Left ventricle myocardium inferior (tissue), 1 donor: ENCODE measurements at regions not wholly inside any gene's neighbourhood (a gene's known extent, or its start where the extent isn't known, plus 50 kb on each side); places are given as distances from the start of the nearest gene placed in this dataset.

ENCODE experiments used
- DNase-seq: peaks from one replicate; pipeline ENCODE4 v3.0.0-alpha.2; 2020
- H3K27ac ChIP-seq: fragments of 200-600 bp; replicated peaks from 2 replicates; pipeline ENCODE4 v1.8.0; 2021
- H3K27me3 ChIP-seq: fragments of 200-600 bp; 2 replicates; pipeline ENCODE4 v1.8.0; 2021; ENCODE audit warnings: low read depth
- H3K36me3 ChIP-seq: fragments of 200-600 bp; 2 replicates; pipeline ENCODE4 v1.8.0; 2021
- H3K4me1 ChIP-seq: fragments of 200-600 bp; 2 replicates; pipeline ENCODE4 v1.8.0; 2021
- H3K4me3 ChIP-seq: fragments of 200-600 bp; 2 replicates; pipeline ENCODE4 v1.8.0; 2021; ENCODE audit warnings: mild to moderate bottlenecking, moderate library complexity
- H3K9me3 ChIP-seq: fragments of 200-600 bp; replicated peaks from 2 replicates; pipeline ENCODE4 v1.8.0; 2021
- CTCF ChIP-seq: fragments of 200-600 bp; IDR thresholded peaks from 2 replicates; pipeline ENCODE4 v1.8.0; 2021; ENCODE audit warnings: antibody characterized with exemption, mild to moderate bottlenecking, borderline replicate concordance
- intact Hi-C: fragments of 100-400 bp; cut with micrococcal nuclease; formaldehyde crosslinking; loops from one replicate; pipeline ENCODE4 v1.11.0; 2022
- donor health status: DM: no; HTN: yes; CAD: no; lungs with severe emphysema.

- intact Hi-C loops = no loop called here
- no peak overlapping the region for H3K4me3 ChIP-seq
- no peaks in the 10 kb centered on the region for H3K27me3 ChIP-seq
- no peak for DNase-seq
- no peaks in the 10 kb centered on the region for H3K36me3 ChIP-seq
- no peaks in the 10 kb centered on the region for H3K9me3 ChIP-seq
- no peaks in the 10 kb centered on the region for H3K4me1 ChIP-seq
- no peak overlapping the region for H3K27ac ChIP-seq
- no peak for TF ChIP-seq CTCF
Measured at GRCh38 chr2:57842531-57842930, 204.1 kb upstream of the VRK2 start.

GRCh38 chr2:57843158-57843557, 203.4 kb upstream of the VRK2 start:
- H3K4me1 ChIP-seq = no peaks in the 10 kb centered on the region
- H3K9me3 ChIP-seq = no peaks in the 10 kb centered on the region
- H3K4me3 ChIP-seq = no peak overlapping the region
- no peak overlapping the region for H3K27ac ChIP-seq
- DNase-seq = no peak
- TF ChIP-seq CTCF = no peak
- intact Hi-C loops = no loop called here
- no peaks in the 10 kb centered on the region for H3K27me3 ChIP-seq
- no peaks in the 10 kb centered on the region for H3K36me3 ChIP-seq

DNA sequence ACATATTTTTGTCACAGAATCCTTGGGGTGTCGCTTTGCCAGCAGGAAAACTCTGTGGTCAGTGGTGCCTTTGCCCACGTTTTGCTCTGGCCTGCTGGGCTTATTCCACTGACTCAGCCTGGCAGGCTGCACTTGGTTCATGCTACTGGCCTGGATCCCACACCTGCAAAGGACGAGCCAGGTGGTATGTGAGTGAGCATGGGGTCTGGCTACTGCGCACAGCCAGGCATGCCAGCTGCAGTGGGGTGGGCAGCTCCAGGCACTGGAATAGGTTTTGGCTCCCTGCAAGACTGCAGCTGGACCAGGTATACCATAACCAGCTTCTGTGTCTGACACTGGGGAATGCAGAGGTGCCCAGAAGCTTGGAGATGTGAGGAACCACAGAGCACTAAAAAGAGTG, 197.9 kb upstream of the VRK2 start:
- H3K36me3 ChIP-seq = no peaks in the 10 kb centered on the region
- no peaks in the 10 kb centered on the region for H3K27me3 ChIP-seq
- no peaks in the 10 kb centered on the region for H3K9me3 ChIP-seq
- no peak overlapping the region for H3K27ac ChIP-seq
- no peak for DNase-seq
- intact Hi-C loops = no loop called here
- TF ChIP-seq CTCF = no peak
- no peak overlapping the region for H3K4me3 ChIP-seq
- no peaks in the 10 kb centered on the region for H3K4me1 ChIP-seq

DNA sequence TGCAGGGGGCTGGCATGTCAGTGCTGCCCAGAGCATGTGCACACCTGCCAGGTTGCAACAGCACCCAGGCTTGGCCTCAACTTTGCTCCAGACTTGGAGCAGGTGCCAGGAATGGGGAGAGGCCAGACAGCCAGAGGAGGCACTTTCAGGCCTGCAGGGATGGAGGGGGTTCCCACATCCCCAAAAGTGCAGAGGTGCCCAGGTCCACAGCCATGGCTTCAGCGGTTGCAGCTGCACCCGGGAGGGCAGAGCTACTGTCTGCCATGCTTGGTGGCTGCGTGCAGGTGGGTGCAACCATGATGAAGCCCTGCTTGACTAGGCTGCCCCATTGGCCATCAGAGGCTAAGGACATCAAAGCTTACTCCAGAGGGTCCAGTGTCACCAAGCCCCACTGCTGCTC, 196.8 kb upstream of the VRK2 start:
- no peak for TF ChIP-seq CTCF
- Histone ChIP-seq H3K4me3 (no peak overlapping the region), H3K4me1 (no peaks in the 10 kb centered on the region), H3K27me3 (no peaks in the 10 kb centered on the region), H3K36me3 (no peaks in the 10 kb centered on the region), H3K27ac (no peak overlapping the region), H3K9me3 (no peaks in the 10 kb centered on the region)
- DNase-seq = no peak
- intact Hi-C loops = no loop called here

DNA sequence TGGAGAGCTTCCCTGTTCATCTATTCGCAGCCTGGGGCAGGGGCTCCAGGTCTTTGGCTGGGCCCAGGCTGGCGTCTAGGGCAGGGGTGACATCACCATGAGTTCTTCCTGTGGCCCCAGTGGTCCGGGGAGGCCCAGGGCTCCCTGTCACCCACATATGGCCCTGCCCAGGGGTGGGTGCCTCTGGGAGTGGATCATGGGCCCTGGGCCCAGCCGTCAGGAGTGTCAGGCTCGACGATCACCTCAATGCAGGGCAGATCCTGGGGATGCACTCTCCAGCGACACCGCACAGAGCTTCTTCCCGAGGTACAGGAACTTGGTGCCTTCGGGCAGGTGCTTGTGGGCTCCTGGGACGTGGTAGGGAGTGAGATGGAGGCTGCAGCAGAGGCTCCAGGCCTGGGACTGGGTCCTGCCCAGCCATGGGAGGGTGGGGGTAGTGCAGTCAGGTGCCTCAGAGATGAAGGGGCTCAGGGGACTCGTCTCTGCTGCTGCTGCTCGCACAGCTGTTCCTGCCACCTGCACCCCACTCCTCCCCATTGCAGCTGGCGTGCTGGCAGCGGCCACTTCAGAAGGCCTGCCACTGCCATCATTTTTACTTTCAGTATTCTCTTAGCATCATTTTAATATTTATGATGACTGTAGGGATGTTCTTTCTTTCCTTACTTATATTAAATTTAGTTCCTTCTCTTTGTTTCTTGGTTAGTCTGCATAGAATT, 196.0 kb upstream of the VRK2 start:
- intact Hi-C loops = no loop called here
- Histone ChIP-seq H3K27ac (no peak overlapping the region), H3K36me3 (no peaks in the 10 kb centered on the region), H3K27me3 (no peaks in the 10 kb centered on the region), H3K4me1 (no peaks in the 10 kb centered on the region), H3K4me3 (no peak overlapping the region), H3K9me3 (no peaks in the 10 kb centered on the region)
- DNase-seq = no peak
- no peak for TF ChIP-seq CTCF
